Smooth muscle cell (in vitro differentiated cells): ENCODE measurements at regions not wholly inside any gene's neighbourhood (a gene's known extent, or its start where the extent isn't known, plus 50 kb on each side); places are given as distances from the start of the nearest gene placed in this dataset.

Source experiments
- DNase-seq: peaks from one replicate; lab custom pipeline; 2025; ENCODE audit not compliant: unreplicated experiment; lab: John Stamatoyannopoulos, UW
- H2AFZ ChIP-seq: fragments of 200-600 bp; sonication (generic); 2 replicates; pipeline ENCODE4 v1.6.0; 2016; ENCODE audit warnings: antibody characterized with exemption, low read depth, mild to moderate bottlenecking
- H3F3A ChIP-seq: fragments of 200-600 bp; sonication (generic); 2 replicates; pipeline ENCODE4 v1.6.0; 2017; ENCODE audit warnings: antibody characterized with exemption, low read depth
- H3K27ac ChIP-seq: fragments of 200-600 bp; sonication (generic); 2 replicates; pipeline ENCODE4 v1.5.1; 2016; ENCODE audit warnings: low read depth, mild to moderate bottlenecking
- H3K27me3 ChIP-seq: fragments of 200-600 bp; sonication (generic); 2 replicates; pipeline ENCODE4 v1.6.1; 2016; ENCODE audit warnings: low read depth, mild to moderate bottlenecking
- H3K36me3 ChIP-seq: fragments of 200-600 bp; sonication (generic); 2 replicates; pipeline ENCODE4 v1.5.1; 2016; ENCODE audit warnings: low read depth
- H3K4me1 ChIP-seq: fragments of 200-600 bp; sonication (generic); 2 replicates; pipeline ENCODE4 v1.5.1; 2016; ENCODE audit warnings: low read depth
- H3K4me2 ChIP-seq: fragments of 200-600 bp; sonication (generic); 2 replicates; pipeline ENCODE4 v1.6.0; 2016; ENCODE audit warnings: mild to moderate bottlenecking
- H3K4me3 ChIP-seq: fragments of 200-600 bp; sonication (generic); 2 replicates; pipeline ENCODE4 v1.5.1; 2016; ENCODE audit warnings: mild to moderate bottlenecking
- H3K79me2 ChIP-seq: fragments of 200-600 bp; sonication (generic); 2 replicates; pipeline ENCODE4 v1.6.0; 2016; ENCODE audit warnings: low read depth, mild to moderate bottlenecking
- H3K9ac ChIP-seq: fragments of 200-600 bp; sonication (generic); 2 replicates; pipeline ENCODE4 v1.6.0; 2016; ENCODE audit warnings: low read depth
- H3K9me3 ChIP-seq: fragments of 200-600 bp; sonication (generic); replicated peaks from 2 replicates; pipeline ENCODE4 v1.5.1; 2016; ENCODE audit warnings: low read depth
- H4K20me1 ChIP-seq: fragments of 200-600 bp; sonication (generic); 2 replicates; pipeline ENCODE4 v1.6.0; 2016; ENCODE audit warnings: low read depth
- CTCF ChIP-seq: fragments of 200-600 bp; sonication (generic); IDR thresholded peaks from 2 replicates; pipeline ENCODE4 v1.5.1; 2017; ENCODE audit warnings: borderline replicate concordance, mild to moderate bottlenecking, antibody characterized with exemption; ENCODE audit not compliant: insufficient read depth, poor library complexity, severe bottlenecking
- WGBS: methylation state at CpG from one replicate; pipeline ENCODE4 v1.1.7; 2016; ENCODE audit warnings: low lambda C conversion rate; 5-methylcytosine and 5-hydroxymethylcytosine counted together

- Histone ChIP-seq H3F3A (no peaks in the 10 kb centered on the region), H3K9me3 (no peaks in the 10 kb centered on the region), H3K9ac (no peak overlapping the region), H2AFZ (no peak overlapping the region), H3K36me3 (no peaks in the 10 kb centered on the region), H3K4me2 (no peak overlapping the region), H4K20me1 (no peaks in the 10 kb centered on the region), H3K4me3 (no peak overlapping the region), H3K27ac (no peak overlapping the region), H3K79me2 (no peaks in the 10 kb centered on the region), H3K27me3 (no peaks in the 10 kb centered on the region), H3K4me1 (no peaks in the 10 kb centered on the region)
- no peak for DNase-seq
- TF ChIP-seq CTCF, result no peak
- 100% methylated on average over 1 of the region's 1 CpG for WGBS
Observed at GRCh38 chr20:57910716-57911115, 200.9 kb upstream of the PMEPA1 start.

GRCh38 chr20:57909763-57910331 lies 200.0 kb upstream of the PMEPA1 start:
- no peak overlapping the region for H3K4me2 ChIP-seq
- WGBS, result 97% methylated on average over 4 of the region's 4 CpGs
- H3K36me3 ChIP-seq, result no peaks in the 10 kb centered on the region
- H2AFZ ChIP-seq, result no peak overlapping the region
- H3F3A ChIP-seq, result no peaks in the 10 kb centered on the region
- no peak for TF ChIP-seq CTCF
- H3K4me1 ChIP-seq, result no peaks in the 10 kb centered on the region
- no peaks in the 10 kb centered on the region for H3K9me3 ChIP-seq
- no peak for DNase-seq
- no peak overlapping the region for H3K4me3 ChIP-seq
- H3K27me3 ChIP-seq, result no peaks in the 10 kb centered on the region
- H4K20me1 ChIP-seq, result no peaks in the 10 kb centered on the region
- no peak overlapping the region for H3K9ac ChIP-seq
- no peak overlapping the region for H3K27ac ChIP-seq
- H3K79me2 ChIP-seq, result no peaks in the 10 kb centered on the region

- WGBS, result 84% methylated on average over 14 of the region's 14 CpGs
- Histone ChIP-seq H3K9ac (no peak overlapping the region), H3F3A (no peaks in the 10 kb centered on the region), H3K79me2 (no peaks in the 10 kb centered on the region), H3K36me3 (no peaks in the 10 kb centered on the region), H3K27ac (no peak overlapping the region), H3K4me3 (no peak overlapping the region), H3K27me3 (no peaks in the 10 kb centered on the region), H4K20me1 (no peaks in the 10 kb centered on the region), H3K4me2 (no peak overlapping the region), H2AFZ (no peak overlapping the region), H3K4me1 (no peaks in the 10 kb centered on the region), H3K9me3 (no peaks in the 10 kb centered on the region)
- TF ChIP-seq CTCF, result no peak
- DNase-seq, result no peak
Observed at GRCh38 chr20:57908704-57909630, 199.2 kb upstream of the PMEPA1 start.
